Sigmoid colon (tissue), 6 donors: ENCODE measurements at regions not wholly inside any gene's neighbourhood (a gene's known extent, or its start where the extent isn't known, plus 50 kb on each side); places are given as distances from the start of the nearest gene placed in this dataset.

Experiments used
- DNase-seq: peaks from one replicate; pipeline ENCODE4 v3.0.0-alpha.2; 2019
- H3K27ac ChIP-seq, 4 donors: fragments of 200-600 bp; sonication (generic); one replicate each; pipeline ENCODE4 v1.5.1; 2016 to 2019; ENCODE audit warnings: mild to moderate bottlenecking in 1 of 4
- H3K27me3 ChIP-seq, 3 donors: fragments of 200-600 bp; sonication (generic); one replicate each; pipeline ENCODE4 v1.5.1; 2019; ENCODE audit warnings: mild to moderate bottlenecking in 1 of 3
- H3K36me3 ChIP-seq, 4 donors: fragments of 200-600 bp; sonication (generic); one replicate each; pipeline ENCODE4 v1.5.1; 2016 to 2019
- H3K4me1 ChIP-seq, 4 donors: fragments of 200-600 bp; sonication (generic); one replicate each; pipeline ENCODE4 v1.5.1; 2017 to 2019
- H3K4me3 ChIP-seq, 4 donors: fragments of 200-600 bp; sonication (generic); one replicate each; pipeline ENCODE4 v1.5.1; 2017 to 2019; ENCODE audit warnings: mild to moderate bottlenecking in 2 of 4, moderate library complexity in 1 of 4
- H3K9me3 ChIP-seq, 4 donors: fragments of 200-600 bp in 3 of 4; sonication (generic) in 3 of 4; one replicate each; pipeline versions ENCODE4 v1.5.1 to v1.6.1; 2013 to 2019
- CTCF ChIP-seq, 4 experiments: fragments of 450-650 bp in 3 of 4; fragments of 200-600 bp in 1 of 4; IDR thresholded peaks; one replicate each; pipeline ENCODE4 v1.5.1; 2016 to 2019; ENCODE audit warnings: antibody characterized with exemption in 4 of 4, mild to moderate bottlenecking in 3 of 4, moderate library complexity in 2 of 4
- EP300 ChIP-seq, 4 donors: sonication (generic); formaldehyde crosslinking; IDR thresholded peaks; one replicate each; pipeline ENCODE4 v1.6.1; 2017; ENCODE audit warnings: antibody characterized with exemption in 4 of 4
- POLR2A ChIP-seq, 2 donors: fragments of 450-650 bp; IDR thresholded peaks; one replicate each; pipeline ENCODE4 v1.6.1; 2016; ENCODE audit warnings: antibody characterized with exemption in 2 of 2, mild to moderate bottlenecking in 2 of 2, moderate library complexity in 2 of 2
- POLR2AphosphoS5 ChIP-seq, 4 donors: sonication (generic); formaldehyde crosslinking; IDR thresholded peaks; one replicate each; pipeline ENCODE4 v1.6.1; 2017; ENCODE audit warnings: antibody characterized with exemption in 4 of 4
- WGBS, 2 donors: extraction: QIAGEN DNeasy Blood & Tissue Kit; methylation state at CpG; one replicate each; pipeline ENCODE4 v1.1.7; 2013; 5-methylcytosine and 5-hydroxymethylcytosine counted together
- intact Hi-C: fragments of 100-400 bp; cut with DNase I; formaldehyde crosslinking; loops from one replicate; pipeline ENCODE4 v1.15.1; 2023
- donor health status: healthy with polysubstance abuse.
- donor health status: healthy.

GRCh38 chr9:88024896-88025295 is 50.6 kb upstream of the CDK20 start:
- WGBS, 2 donors: 87 to 90% methylated on average over 4 of the region's 4 CpGs
- Histone ChIP-seq H3K9me3 (no peaks in the 10 kb centered on the region), H3K36me3 (no peaks in the 10 kb centered on the region), H3K4me1 (no peaks in the 10 kb centered on the region), H3K27ac (no peak overlapping the region), H3K27me3 (no peaks in the 10 kb centered on the region), H3K4me3 (no peak overlapping the region)
- TF ChIP-seq EP300 (IDR thresholded peaks at IDR 0.05) (no peak), POLR2AphosphoS5 (IDR thresholded peaks at IDR 0.05) (no peak), POLR2A (IDR thresholded peaks at IDR 0.05) (no peak), CTCF (IDR thresholded peaks at IDR 0.05) (no peak)
- no peak for DNase-seq
- intact Hi-C loops: no loop called here
